ENCODE measurements at regions not wholly inside any gene's neighbourhood (a gene's known extent, or its start where the extent isn't known, plus 50 kb on each side); places are given as distances from the start of the nearest gene placed in this dataset.
"Not testable (repeated sequence)": the region's sequence is repeated elsewhere in the genome, so short reads cannot be mapped to it uniquely, and the experiment has no call there.

GRCh38 chr7:32223071-32223650 lies 153.0 kb upstream of the PDE1C start:
- no peak for DNase-seq (ENCODE audit: low read depth in 2 of 2)

GRCh38 chr7:32222251-32222900 lies 152.2 kb upstream of the PDE1C start:
- DNase-seq (ENCODE audit: low read depth in 2 of 2), result no peak

- DNase-seq (ENCODE audit: low read depth in 2 of 2), result no peak
Measured at GRCh38 chr7:32221736-32222135, 151.5 kb upstream of the PDE1C start.

- no peak for DNase-seq (ENCODE audit: low read depth in 2 of 2)
Measured at GRCh38 chr7:32221056-32221455, 150.8 kb upstream of the PDE1C start.

- DNase-seq (ENCODE audit: low read depth in 2 of 2), result not testable (repeated sequence)
Measured at GRCh38 chr7:32219831-32220230, 149.6 kb upstream of the PDE1C start.

GRCh38 chr7:32219416-32219815 lies 149.2 kb upstream of the PDE1C start:
- no peak for DNase-seq (ENCODE audit: low read depth in 2 of 2)

- no peak for DNase-seq (ENCODE audit: low read depth in 2 of 2)
Measured at GRCh38 chr7:32218741-32219288, 148.6 kb upstream of the PDE1C start.

- no peak for DNase-seq (ENCODE audit: low read depth in 2 of 2)
Measured at GRCh38 chr7:32218154-32218467, 147.9 kb upstream of the PDE1C start.

- no peak for DNase-seq (ENCODE audit: low read depth in 2 of 2)
Measured at GRCh38 chr7:32217341-32218153, 147.3 kb upstream of the PDE1C start.

- no peak for DNase-seq (ENCODE audit: low read depth in 2 of 2)
Measured at GRCh38 chr7:32216759-32217158, 146.6 kb upstream of the PDE1C start.

- no peak for DNase-seq (ENCODE audit: low read depth in 2 of 2)
Measured at GRCh38 chr7:32215697-32216096, 145.5 kb upstream of the PDE1C start.

GRCh38 chr7:32214913-32215312 lies 144.7 kb upstream of the PDE1C start:
- no peak for DNase-seq (ENCODE audit: low read depth in 2 of 2)

GRCh38 chr7:32212321-32212720 lies 142.1 kb upstream of the PDE1C start:
- DNase-seq (ENCODE audit: low read depth in 2 of 2), result no peak

- DNase-seq (ENCODE audit: low read depth in 2 of 2), result no peak
Measured at GRCh38 chr7:32206987-32207386, 136.8 kb upstream of the PDE1C start.

- DNase-seq (ENCODE audit: low read depth in 2 of 2), result no peak
Measured at GRCh38 chr7:32206488-32206887, 136.3 kb upstream of the PDE1C start.

GRCh38 chr7:32205298-32205824 lies 135.2 kb upstream of the PDE1C start:
- not testable (repeated sequence) for DNase-seq (ENCODE audit: low read depth in 2 of 2)

- DNase-seq (ENCODE audit: low read depth in 2 of 2), result no peak
Measured at GRCh38 chr7:32204361-32205018, 134.3 kb upstream of the PDE1C start.

- DNase-seq (ENCODE audit: low read depth in 2 of 2), result no peak
Measured at GRCh38 chr7:32200646-32201045, 130.4 kb upstream of the PDE1C start.

- no peak for DNase-seq (ENCODE audit: low read depth in 2 of 2)
Measured at GRCh38 chr7:32194537-32194936, 124.3 kb upstream of the PDE1C start.

- DNase-seq (ENCODE audit: low read depth in 2 of 2), result no peak
Measured at GRCh38 chr7:32191305-32191704, 121.1 kb upstream of the PDE1C start.

GRCh38 chr7:32179567-32179966 lies 109.4 kb upstream of the PDE1C start:
- no peak for DNase-seq (ENCODE audit: low read depth in 2 of 2)

Measured in stimulated activated CD4-positive, alpha-beta T cell treated with anti-CD3 and anti-CD28 coated beads, Interleukin-4, amount 100 ng/mL, for 48 hours (primary cell).